ENCODE measurements at regions not wholly inside any gene's neighbourhood (a gene's known extent, or its start where the extent isn't known, plus 50 kb on each side); places are given as distances from the start of the nearest gene placed in this dataset.

- no peak for DNase-seq
Measured at GRCh38 chr4:176525576-176525975, 205.8 kb downstream of the SPCS3 start.

GRCh38 chr4:176526704-176527103 lies 206.9 kb downstream of the SPCS3 start:
- no peak for DNase-seq

- no peak for DNase-seq
Measured at GRCh38 chr4:176529574-176529973, 209.8 kb downstream of the SPCS3 start.

GRCh38 chr4:176533159-176533558 lies 213.4 kb downstream of the SPCS3 start:
- DNase-seq, result no peak

GRCh38 chr4:176534566-176534965 lies 214.8 kb downstream of the SPCS3 start:
- DNase-seq, result no peak

- DNase-seq, result no peak
Measured at GRCh38 chr4:176538217-176538925, 218.6 kb downstream of the SPCS3 start.

GRCh38 chr4:176539091-176539784 lies 219.5 kb downstream of the SPCS3 start:
- DNase-seq, result no peak

- no peak for DNase-seq
Measured at GRCh38 chr4:176539785-176540175, 220.0 kb downstream of the SPCS3 start.

- no peak for DNase-seq
Measured at GRCh38 chr4:176540814-176541213, 221.0 kb downstream of the SPCS3 start.

- DNase-seq, result no peak
Measured at GRCh38 chr4:176545872-176546271, 226.1 kb downstream of the SPCS3 start.

GRCh38 chr4:176546975-176547374 lies 227.2 kb downstream of the SPCS3 start:
- no peak for DNase-seq

- no peak for DNase-seq
Measured at GRCh38 chr4:176548571-176548970, 228.8 kb downstream of the SPCS3 start.

GRCh38 chr4:176549161-176549865 lies 229.5 kb downstream of the SPCS3 start:
- DNase-seq, result no peak

GRCh38 chr4:176558661-176559060 lies 234.1 kb downstream of the VEGFC start:
- DNase-seq, result no peak

- no peak for DNase-seq
Measured at GRCh38 chr4:176561368-176561767, 231.4 kb downstream of the VEGFC start.

- no peak for DNase-seq
Measured at GRCh38 chr4:176563591-176563990, 229.1 kb downstream of the VEGFC start.

- no peak for DNase-seq
Measured at GRCh38 chr4:176565049-176565448, 227.7 kb downstream of the VEGFC start.

GRCh38 chr4:176566769-176567168 lies 226.0 kb downstream of the VEGFC start:
- DNase-seq, result no peak

GRCh38 chr4:176568238-176568637 lies 224.5 kb downstream of the VEGFC start:
- no peak for DNase-seq

GRCh38 chr4:176569301-176569700 lies 223.4 kb downstream of the VEGFC start:
- no peak for DNase-seq

- no peak for DNase-seq
Measured at GRCh38 chr4:176571206-176571605, 221.5 kb downstream of the VEGFC start.

GRCh38 chr4:176575141-176575730 lies 217.5 kb downstream of the VEGFC start:
- no peak for DNase-seq

GRCh38 chr4:176579226-176579625 lies 213.5 kb downstream of the VEGFC start:
- no peak for DNase-seq

- no peak for DNase-seq
Measured at GRCh38 chr4:176583278-176583677, 209.4 kb downstream of the VEGFC start.

Measured in stimulated activated CD4-positive, alpha-beta T cell treated with anti-CD3 and anti-CD28 coated beads, Interleukin-1b, Interleukin-23, amount 100 ng/mL, for 48 hours (primary cell).